Gastrocnemius medialis (tissue), 4 donors: ENCODE measurements at regions not wholly inside any gene's neighbourhood (a gene's known extent, or its start where the extent isn't known, plus 50 kb on each side); places are given as distances from the start of the nearest gene placed in this dataset.

Experiments
- ATAC-seq, 2 donors: fragments of 150-250 bp; one replicate each; pipeline ENCODE4 v1.9.1; 2016
- DNase-seq, 2 donors: peaks; one replicate each; pipeline ENCODE4 v3.0.0-alpha.2; 2019
- H3K27ac ChIP-seq, 4 donors: fragments of 200-600 bp; sonication (generic); 1 replicate in 1 of 4; 2 replicates in 3 of 4; pipeline ENCODE4 v1.5.1; 2016 to 2018; ENCODE audit warnings: mild to moderate bottlenecking in 2 of 4, moderate library complexity in 1 of 4
- H3K27me3 ChIP-seq, 3 donors: fragments of 200-600 bp; sonication (generic) in 2 of 3; 1 replicate in 1 of 3; 2 replicates in 2 of 3; pipeline versions ENCODE4 v1.5.1 to v1.6.0; 2016 to 2019; ENCODE audit warnings: mild to moderate bottlenecking in 1 of 3, moderate library complexity in 1 of 3
- H3K36me3 ChIP-seq, 2 donors: fragments of 200-600 bp; sonication (generic) in 1 of 2; one replicate each; pipeline ENCODE4 v1.5.1; 2017 to 2018
- H3K4me1 ChIP-seq, 2 donors: fragments of 200-600 bp; sonication (generic) in 1 of 2; one replicate each; pipeline ENCODE4 v1.5.1; 2016 to 2017; ENCODE audit warnings: mild to moderate bottlenecking in 2 of 2
- H3K4me3 ChIP-seq, 4 donors: fragments of 200-600 bp; sonication (generic) in 3 of 4; 1 replicate in 1 of 4; 2 replicates in 3 of 4; pipeline ENCODE4 v1.5.1; 2016 to 2019; ENCODE audit warnings: mild to moderate bottlenecking in 2 of 4
- H3K9me3 ChIP-seq, 3 donors: fragments of 200-600 bp; sonication (generic) in 2 of 3; 1 replicate in 1 of 3; 2 replicates in 2 of 3; pipeline ENCODE4 v1.5.1; 2016 to 2019
- CTCF ChIP-seq, 5 experiments: fragments of 450-650 bp in 3 of 5; fragments of 200-600 bp in 2 of 5; sonication (generic) in 2 of 5; IDR thresholded peaks in 4 of 5; conservative IDR thresholded peaks in 1 of 5; 1 replicate in 4 of 5; 2 replicates in 1 of 5; pipeline ENCODE4 v1.5.1; 2016 to 2019; ENCODE audit warnings: antibody characterized with exemption in 5 of 5, mild to moderate bottlenecking in 3 of 5, moderate library complexity in 3 of 5
- POLR2A ChIP-seq, 2 donors: fragments of 450-650 bp; IDR thresholded peaks; one replicate each; pipeline ENCODE4 v1.6.1; 2017; ENCODE audit warnings: antibody characterized with exemption in 2 of 2, mild to moderate bottlenecking in 2 of 2, moderate library complexity in 2 of 2
- in situ Hi-C, 4 donors: fragments of 200-750 bp; cut with MboI; loops; one replicate each; pipeline versions ENCODE4 v1.15.0 to v1.8.0; 2017; ENCODE audit warnings: low sequenced_read_pairs in 4 of 4
- intact Hi-C: fragments of 100-400 bp; cut with DNase I; formaldehyde crosslinking; loops from one replicate; pipeline ENCODE4 v1.15.1; 2023; ENCODE audit warnings: low total_unique reads

- peaks cover 0 to under 1% of the 10 kb centered on the region in 2 donors for H3K4me1 ChIP-seq
- no peaks in the 10 kb centered on the region for H3K36me3 ChIP-seq
- no peak for DNase-seq
- no peak overlapping the region for H3K27ac ChIP-seq
- TF ChIP-seq CTCF (IDR thresholded peaks at IDR 0.05 in 4 of 5, conservative IDR thresholded peaks at IDR 0.05 in 1 of 5), result no peak
- no peaks in the 10 kb centered on the region for H3K9me3 ChIP-seq
- H3K4me3 ChIP-seq, result no peak overlapping the region
- no peak for ATAC-seq
- H3K27me3 ChIP-seq, result no peaks in the 10 kb centered on the region
- intact Hi-C loops (loop anchor here (10.0 kb wide), 1 partner anchor 533 kb away; no protein-coding TSS in a partner anchor), in situ Hi-C loops (no loop called here)
Observed at GRCh38 chr2:61677306-61677705, 139.2 kb upstream of the XPO1 start.

- Histone ChIP-seq H3K27ac (no peak overlapping the region), H3K36me3 (no peaks in the 10 kb centered on the region), H3K4me3 (no peak overlapping the region), H3K4me1 (peaks cover 17 to 18% of the 10 kb centered on the region in 2 donors), H3K9me3 (no peaks in the 10 kb centered on the region), H3K27me3 (no peaks in the 10 kb centered on the region)
- ATAC-seq (no peak), DNase-seq (no peak)
- TF ChIP-seq CTCF (IDR thresholded peaks at IDR 0.05 in 4 of 5, conservative IDR thresholded peaks at IDR 0.05 in 1 of 5) (no peak), POLR2A (IDR thresholded peaks at IDR 0.05) (no peak)
- in situ Hi-C loops (no loop called here), intact Hi-C loops (loop anchor here (10.0 kb wide), 1 partner anchor 530 kb away; no protein-coding TSS in a partner anchor)
Observed at GRCh38 chr2:61675204-61675603, 137.0 kb upstream of the XPO1 start.

GRCh38 chr2:61671561-61672315, 133.6 kb upstream of the XPO1 start:
- in situ Hi-C loops, result loop anchor here in 1 of 4 donors (25.0 kb wide), 1 partner anchor 91 kb away; no protein-coding TSS in a partner anchor
- DNase-seq (no peak), ATAC-seq (peak; percentile 45 to 62)
- Histone ChIP-seq H3K27ac (peak overlapping the region; percentile 85 to 88 (median 86)), H3K36me3 (no peaks in the 10 kb centered on the region), H3K9me3 (no peaks in the 10 kb centered on the region), H3K27me3 (no peaks in the 10 kb centered on the region), H3K4me3 (peak overlapping the region; percentile 24 to 51 (median 38)), H3K4me1 (peaks cover 17 to 19% of the 10 kb centered on the region in 2 donors)
- intact Hi-C loops, result loop anchor here (2.0 to 10.0 kb wide), 3 partner anchors 23 to 527 kb away; partner anchors contain the start of gene XPO1
- no peak for TF ChIP-seq CTCF (IDR thresholded peaks at IDR 0.05 in 4 of 5, conservative IDR thresholded peaks at IDR 0.05 in 1 of 5)
- no peak for TF ChIP-seq POLR2A (IDR thresholded peaks at IDR 0.05)

- TF ChIP-seq CTCF (IDR thresholded peaks at IDR 0.05 in 4 of 5, conservative IDR thresholded peaks at IDR 0.05 in 1 of 5) (no peak), POLR2A (IDR thresholded peaks at IDR 0.05) (no peak)
- Histone ChIP-seq H3K4me3 (peak overlapping the region; percentile 24 to 51 (median 38)), H3K4me1 (peaks cover 17 to 19% of the 10 kb centered on the region in 2 donors), H3K27me3 (no peaks in the 10 kb centered on the region), H3K9me3 (no peaks in the 10 kb centered on the region), H3K36me3 (no peaks in the 10 kb centered on the region), H3K27ac (peak overlapping the region; percentile 85 to 88 (median 86))
- ATAC-seq (peak; percentile 93 to 96), DNase-seq (peak; percentile 56 to 74)
- in situ Hi-C loops (loop anchor here in 1 of 4 donors (25.0 kb wide), 1 partner anchor 91 kb away; no protein-coding TSS in a partner anchor), intact Hi-C loops (loop anchor here (2.0 to 10.0 kb wide), 3 partner anchors 24 to 526 kb away; partner anchors contain the start of gene XPO1)
Observed at GRCh38 chr2:61670591-61671501, 132.7 kb upstream of the XPO1 start.
